ENCODE measurements at regions not wholly inside any gene's neighbourhood (a gene's known extent, or its start where the extent isn't known, plus 50 kb on each side); places are given as distances from the start of the nearest gene placed in this dataset.

- no peak overlapping the region for H3K4me3 ChIP-seq (ENCODE audit: low read depth, low read length)
- DNase-seq (ENCODE audit: low read depth) = no peak
- in situ Hi-C loops (cut with HindIII; ENCODE audit: low sequenced_read_pairs) = no loop called here
Observed at GRCh38 chr18:78696698-78697435, 282.8 kb upstream of the SALL3 start.

DNA sequence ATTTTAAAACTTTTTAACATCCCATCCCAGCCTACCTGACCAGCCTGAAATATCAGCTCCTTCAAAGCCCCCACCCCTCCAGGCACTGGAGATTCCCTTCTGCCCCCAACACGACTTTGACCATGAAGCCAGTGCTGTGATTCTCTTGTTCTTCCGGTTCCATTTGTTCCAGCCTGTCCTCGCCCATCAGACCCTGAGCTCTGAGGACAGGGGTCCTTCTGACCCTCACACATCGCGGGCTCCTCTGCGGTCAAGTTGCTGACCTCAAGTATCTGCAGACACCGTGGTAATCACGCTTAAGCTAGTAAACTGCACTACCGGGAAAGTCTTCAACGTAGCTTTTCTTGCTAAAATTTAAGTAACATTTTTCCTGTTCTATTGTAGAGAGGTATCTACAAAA, 282.2 kb upstream of the SALL3 start:
- TF ChIP-seq, protein P1, sequence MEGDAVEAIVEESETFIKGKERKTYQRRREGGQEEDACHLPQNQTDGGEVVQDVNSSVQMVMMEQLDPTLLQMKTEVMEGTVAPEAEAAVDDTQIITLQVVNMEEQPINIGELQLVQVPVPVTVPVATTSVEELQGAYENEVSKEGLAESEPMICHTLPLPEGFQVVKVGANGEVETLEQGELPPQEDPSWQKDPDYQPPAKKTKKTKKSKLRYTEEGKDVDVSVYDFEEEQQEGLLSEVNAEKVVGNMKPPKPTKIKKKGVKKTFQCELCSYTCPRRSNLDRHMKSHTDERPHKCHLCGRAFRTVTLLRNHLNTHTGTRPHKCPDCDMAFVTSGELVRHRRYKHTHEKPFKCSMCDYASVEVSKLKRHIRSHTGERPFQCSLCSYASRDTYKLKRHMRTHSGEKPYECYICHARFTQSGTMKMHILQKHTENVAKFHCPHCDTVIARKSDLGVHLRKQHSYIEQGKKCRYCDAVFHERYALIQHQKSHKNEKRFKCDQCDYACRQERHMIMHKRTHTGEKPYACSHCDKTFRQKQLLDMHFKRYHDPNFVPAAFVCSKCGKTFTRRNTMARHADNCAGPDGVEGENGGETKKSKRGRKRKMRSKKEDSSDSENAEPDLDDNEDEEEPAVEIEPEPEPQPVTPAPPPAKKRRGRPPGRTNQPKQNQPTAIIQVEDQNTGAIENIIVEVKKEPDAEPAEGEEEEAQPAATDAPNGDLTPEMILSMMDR (IDR thresholded peaks at IDR 0.05; ENCODE audit: low read depth, low read length, missing control alignments) = no peak
- in situ Hi-C loops (cut with HindIII; ENCODE audit: low sequenced_read_pairs) = no loop called here
- H3K4me3 ChIP-seq (ENCODE audit: low read depth, low read length) = no peak overlapping the region
- no peak for DNase-seq (ENCODE audit: low read depth)

More at GRCh38 chr18:78696698-78697435, 282.8 kb upstream of the SALL3 start:
- TF ChIP-seq, protein P1 (IDR thresholded peaks at IDR 0.05; ENCODE audit: low read depth, low read length, missing control alignments) = no peak

- no peak overlapping the region for H3K4me3 ChIP-seq (ENCODE audit: low read depth, low read length)
- TF ChIP-seq, protein P1 (IDR thresholded peaks at IDR 0.05; ENCODE audit: low read depth, low read length, missing control alignments) = no peak
- no peak for DNase-seq (ENCODE audit: low read depth)
- in situ Hi-C loops (cut with HindIII; ENCODE audit: low sequenced_read_pairs) = no loop called here
Observed at GRCh38 chr18:78698914-78699313, 280.7 kb upstream of the SALL3 start.

DNA sequence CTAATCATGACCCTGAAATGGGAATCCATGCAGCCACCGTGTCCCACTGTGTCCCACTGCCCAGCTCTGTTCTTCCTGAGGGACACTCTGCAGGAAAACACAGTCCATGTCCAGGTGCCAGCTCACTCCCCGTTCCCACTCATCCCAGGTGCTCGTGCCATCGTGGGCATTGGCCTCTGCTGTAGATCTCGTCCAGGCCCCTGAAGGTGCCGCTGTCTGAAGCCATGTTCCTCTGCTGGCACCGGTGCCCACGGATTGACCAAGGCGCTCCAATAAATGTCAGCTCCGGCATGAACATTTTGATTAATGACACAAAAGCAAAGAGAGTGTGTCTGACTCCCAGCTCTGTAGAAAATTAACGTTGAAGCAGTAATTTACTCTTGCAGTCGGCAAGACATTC, 280.1 kb upstream of the SALL3 start:
- TF ChIP-seq, protein P1 (IDR thresholded peaks at IDR 0.05; ENCODE audit: low read depth, low read length, missing control alignments) = no peak
- H3K4me3 ChIP-seq (ENCODE audit: low read depth, low read length) = no peak overlapping the region
- DNase-seq (ENCODE audit: low read depth) = no peak
- in situ Hi-C loops (cut with HindIII; ENCODE audit: low sequenced_read_pairs) = no loop called here

DNA sequence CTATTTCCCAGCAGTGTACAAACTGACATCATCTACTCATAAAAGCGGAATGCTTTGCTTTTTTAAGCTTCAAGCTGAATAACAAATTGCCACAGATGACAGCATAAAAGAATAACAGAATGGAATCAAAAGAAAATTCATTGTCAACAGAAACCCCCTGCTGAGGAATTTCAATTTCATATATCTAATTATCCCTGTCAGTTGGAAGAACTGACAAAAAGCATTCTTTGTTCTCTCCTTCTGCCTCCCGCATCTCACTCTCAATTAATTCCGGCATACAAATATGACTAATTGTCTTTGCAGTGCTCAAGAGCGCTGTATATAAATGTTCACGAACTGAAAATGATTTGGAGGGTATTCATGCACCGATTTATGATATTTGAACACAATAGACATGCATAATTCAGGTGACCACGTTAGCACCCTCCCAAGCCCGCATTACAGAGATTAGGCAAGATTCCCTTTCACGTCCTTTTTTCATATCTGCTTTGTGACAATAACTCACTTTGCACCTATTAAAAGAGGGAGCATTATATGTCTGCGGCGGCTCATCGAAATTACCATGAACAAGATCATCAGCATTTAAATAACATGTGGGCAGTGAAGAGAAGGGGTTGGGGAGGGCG, 277.7 kb upstream of the SALL3 start:
- in situ Hi-C loops (cut with HindIII; ENCODE audit: low sequenced_read_pairs) = no loop called here
- TF ChIP-seq, protein P1 (IDR thresholded peaks at IDR 0.05; ENCODE audit: low read depth, low read length, missing control alignments) = no peak
- no peak overlapping the region for H3K4me3 ChIP-seq (ENCODE audit: low read depth, low read length)
- DNase-seq (ENCODE audit: low read depth) = no peak

- TF ChIP-seq, protein P1 (IDR thresholded peaks at IDR 0.05; ENCODE audit: low read depth, low read length, missing control alignments) = no peak
- in situ Hi-C loops (cut with HindIII; ENCODE audit: low sequenced_read_pairs) = no loop called here
- H3K4me3 ChIP-seq (ENCODE audit: low read depth, low read length) = no peak overlapping the region
- no peak for DNase-seq (ENCODE audit: low read depth)
Observed at GRCh38 chr18:78703291-78703690, 276.3 kb upstream of the SALL3 start.

Measured in astrocyte of the cerebellum (primary cell).